DMS153 treated with DMSO at 0.1 percent for 48 hours (cell line): ENCODE measurements at regions not wholly inside any gene's neighbourhood (a gene's known extent, or its start where the extent isn't known, plus 50 kb on each side); places are given as distances from the start of the nearest gene placed in this dataset.

Experiments used
- DNase-seq: peaks from one replicate; lab custom pipeline; 2025; ENCODE audit not compliant: unreplicated experiment; lab: John Stamatoyannopoulos, UW

- DNase-seq: no peak
Measured at GRCh38 chr5:68161156-68161555, 54.4 kb upstream of the PIK3R1 start.

GRCh38 chr5:68159224-68159951, 56.2 kb upstream of the PIK3R1 start:
- DNase-seq: no peak

GRCh38 chr5:68155940-68156339, 59.6 kb upstream of the PIK3R1 start:
- no peak for DNase-seq

- no peak for DNase-seq
Measured at GRCh38 chr5:68154119-68154857, 61.3 kb upstream of the PIK3R1 start.

- DNase-seq: no peak
Measured at GRCh38 chr5:68151812-68152211, 63.7 kb upstream of the PIK3R1 start.

GRCh38 chr5:68149189-68149588, 66.4 kb upstream of the PIK3R1 start:
- no peak for DNase-seq

GRCh38 chr5:68148096-68148495, 67.5 kb upstream of the PIK3R1 start:
- DNase-seq: no peak

GRCh38 chr5:68147659-68148058, 67.9 kb upstream of the PIK3R1 start:
- DNase-seq: no peak

GRCh38 chr5:68141494-68141893, 74.1 kb upstream of the PIK3R1 start:
- DNase-seq: no peak

GRCh38 chr5:68140763-68141162, 74.8 kb upstream of the PIK3R1 start:
- no peak for DNase-seq

GRCh38 chr5:68139611-68140441, 75.7 kb upstream of the PIK3R1 start:
- DNase-seq: no peak

GRCh38 chr5:68137511-68138140, 77.9 kb upstream of the PIK3R1 start:
- no peak for DNase-seq

GRCh38 chr5:68134669-68135313, 80.8 kb upstream of the PIK3R1 start:
- DNase-seq: no peak

- no peak for DNase-seq
Measured at GRCh38 chr5:68134033-68134668, 81.4 kb upstream of the PIK3R1 start.

GRCh38 chr5:68130253-68130652, 85.3 kb upstream of the PIK3R1 start:
- no peak for DNase-seq

- DNase-seq: no peak
Measured at GRCh38 chr5:68129364-68129763, 86.2 kb upstream of the PIK3R1 start.

- no peak for DNase-seq
Measured at GRCh38 chr5:68126886-68127285, 88.7 kb upstream of the PIK3R1 start.

GRCh38 chr5:68122439-68123328, 92.9 kb upstream of the PIK3R1 start:
- DNase-seq: no peak

GRCh38 chr5:68116868-68117411, 98.6 kb upstream of the PIK3R1 start:
- no peak for DNase-seq
